HG03175 (cell line): ENCODE measurements at regions not wholly inside any gene's neighbourhood (a gene's known extent, or its start where the extent isn't known, plus 50 kb on each side); places are given as distances from the start of the nearest gene placed in this dataset.
A peak's percentile ranks its signal among the peaks of the same experiment; 100 is the strongest.

Experiments used
- ATAC-seq: cut with Tn5 transposase; IDR thresholded peaks from one replicate; pipeline ENCODE4 v1.9.1; 2021; ENCODE audit warnings: mild to moderate bottlenecking, moderate library complexity; ENCODE audit not compliant: unreplicated experiment

- ATAC-seq: no peak
These were observed 652.5 kb downstream of the KCNJ3 start for GRCh38 chr2:155350783-155351580.

GRCh38 chr2:155332016-155332415 is 633.5 kb downstream of the KCNJ3 start:
- ATAC-seq: no peak

- ATAC-seq: no peak
These were observed 621.7 kb downstream of the KCNJ3 start for GRCh38 chr2:155320236-155320635.

DNA sequence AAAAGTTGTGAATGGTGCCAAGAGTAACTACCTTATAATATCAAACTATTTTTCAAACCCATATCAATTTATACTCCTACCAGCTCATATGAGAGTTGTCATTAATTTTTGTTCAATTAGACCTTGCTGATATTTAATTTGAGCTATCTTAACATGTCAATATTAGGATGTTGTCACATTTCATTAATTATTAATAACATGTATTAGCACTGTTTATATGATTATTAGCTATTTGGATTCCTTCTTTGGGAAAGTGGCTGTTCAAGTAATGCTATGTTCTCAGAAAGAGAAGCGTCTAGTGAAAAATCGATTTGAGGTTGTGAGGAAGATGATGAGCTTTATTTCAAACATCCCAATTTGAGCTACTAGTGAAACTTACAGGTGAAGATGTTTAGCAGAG is 620.2 kb downstream of the KCNJ3 start:
- ATAC-seq: no peak

DNA sequence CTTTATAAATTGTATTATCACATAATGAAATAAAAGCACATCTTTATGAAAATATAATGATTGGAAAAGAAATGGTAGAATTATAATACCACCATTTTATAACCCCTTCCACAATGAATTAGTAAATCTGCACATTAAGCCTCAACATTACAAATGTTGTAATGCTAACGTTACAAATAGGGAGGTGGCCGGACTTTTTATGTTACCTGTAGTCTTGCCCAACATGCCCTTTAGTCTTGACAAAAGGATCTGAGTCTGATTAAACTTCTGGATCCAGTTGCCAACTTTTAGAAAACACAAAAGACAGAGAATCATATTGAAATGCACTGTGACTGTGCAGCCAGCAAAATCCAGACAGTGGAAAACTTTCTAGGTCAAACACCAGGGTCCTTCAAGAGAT is 617.3 kb downstream of the KCNJ3 start:
- ATAC-seq: no peak

- peak; percentile 48 for ATAC-seq
These were observed 612.1 kb downstream of the KCNJ3 start for GRCh38 chr2:155310589-155310988.

DNA sequence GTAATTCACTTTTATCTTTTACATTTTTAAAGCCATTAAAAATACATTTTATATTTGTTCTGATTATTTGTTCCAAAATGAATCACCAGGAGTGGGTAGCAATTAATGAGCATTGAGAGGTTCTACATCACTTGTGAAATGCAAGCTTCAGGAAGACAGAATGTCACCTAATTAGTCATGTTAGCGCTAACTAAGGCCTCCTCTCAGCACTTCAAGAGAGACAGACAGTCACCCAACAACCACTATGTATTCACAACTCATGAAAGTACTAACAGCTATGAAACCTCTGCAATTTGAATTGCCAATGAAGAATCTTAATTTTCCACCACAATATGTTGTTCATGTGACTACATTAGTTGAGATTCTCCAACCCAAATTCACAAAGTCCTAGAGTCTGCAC is 611.0 kb downstream of the KCNJ3 start:
- ATAC-seq: no peak

DNA sequence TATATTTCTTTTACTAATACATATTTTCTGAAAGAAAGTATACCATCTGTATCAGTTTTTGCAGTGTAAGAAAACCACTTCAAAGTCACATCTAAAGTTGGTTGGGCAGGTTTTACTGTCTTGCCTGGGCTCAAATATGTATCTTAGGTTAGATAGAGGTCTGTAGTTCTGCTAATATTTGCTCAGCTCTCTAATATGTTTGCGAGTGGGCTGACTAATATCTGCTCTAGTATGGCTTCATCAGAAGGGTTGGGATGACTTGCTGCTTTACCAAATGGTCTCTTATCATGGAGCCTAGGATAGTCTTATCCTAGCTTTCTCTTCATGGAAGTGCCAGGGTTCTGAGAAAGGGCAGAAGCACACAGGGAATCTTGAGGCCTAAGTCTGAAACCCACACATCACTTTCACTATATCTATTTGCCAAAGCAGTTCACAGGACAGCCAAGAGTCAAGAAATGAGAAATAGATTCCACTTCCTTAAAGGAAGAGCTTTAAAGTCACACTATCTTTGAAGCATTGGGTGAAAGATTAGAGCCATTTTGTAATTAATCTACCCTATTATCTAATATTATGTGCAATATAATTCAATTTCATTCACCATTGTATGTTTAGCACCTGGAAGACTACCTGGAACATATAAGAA is 610.0 kb downstream of the KCNJ3 start:
- no peak for ATAC-seq

DNA sequence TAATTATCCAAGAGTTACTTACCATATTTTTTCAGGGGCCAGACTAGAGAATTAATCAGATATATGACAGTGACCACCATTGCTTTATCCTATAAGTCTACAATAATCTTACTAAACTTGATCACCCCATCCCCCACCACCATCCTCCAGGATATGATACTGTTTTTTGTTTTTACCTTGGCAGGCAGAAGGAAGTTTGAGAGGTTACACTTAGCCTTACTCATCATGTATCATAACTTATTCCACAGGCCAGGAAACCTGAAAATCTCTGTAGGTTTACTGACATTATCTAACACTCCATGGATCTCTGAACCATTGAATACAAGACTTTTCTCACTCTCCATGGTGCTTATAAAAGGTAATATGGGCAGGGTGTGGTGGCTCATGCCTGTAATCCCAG is 602.7 kb downstream of the KCNJ3 start:
- no peak for ATAC-seq

GRCh38 chr2:155298001-155298400 is 599.5 kb downstream of the KCNJ3 start:
- no peak for ATAC-seq

DNA sequence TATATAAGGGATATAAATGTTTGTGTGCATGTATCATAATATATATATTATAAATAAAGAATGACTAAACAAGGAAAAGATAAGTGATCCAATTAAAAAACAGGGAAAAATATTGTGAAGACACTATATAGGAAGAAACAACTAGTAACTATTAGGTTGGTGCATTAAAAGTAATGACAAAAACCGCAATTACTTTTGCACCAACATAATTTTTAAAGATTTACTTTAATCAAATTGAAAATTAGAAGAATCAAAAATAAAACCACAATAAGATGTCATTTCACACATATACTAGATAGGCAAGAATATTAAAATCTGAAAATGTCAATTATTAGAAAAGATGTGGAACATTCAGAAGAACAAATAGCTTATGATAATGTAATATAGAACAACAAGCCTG is 595.9 kb downstream of the KCNJ3 start:
- ATAC-seq: no peak

- no peak for ATAC-seq
These were observed 583.4 kb downstream of the KCNJ3 start for GRCh38 chr2:155281907-155282306.

DNA sequence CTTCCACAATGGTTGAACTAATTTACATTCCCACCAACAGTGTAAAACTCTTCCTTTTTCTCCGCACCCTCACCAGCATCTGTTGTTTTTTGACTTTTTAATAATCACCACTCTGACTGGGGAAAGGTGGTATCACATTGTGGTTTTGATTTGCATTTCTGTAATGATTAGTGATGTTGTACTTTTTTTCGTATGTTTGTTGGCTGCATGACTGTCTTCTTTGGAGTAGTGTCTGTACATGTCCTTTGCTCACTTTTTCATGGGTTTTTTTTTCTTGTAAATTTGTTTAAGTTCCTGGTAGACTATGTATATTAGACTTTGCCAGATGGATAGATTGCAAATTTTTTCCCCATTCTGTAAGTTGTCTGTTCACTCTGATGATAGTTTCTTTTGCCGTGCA is 574.8 kb downstream of the KCNJ3 start:
- peak; percentile 43 for ATAC-seq

GRCh38 chr2:155266583-155266982 is 568.1 kb downstream of the KCNJ3 start:
- no peak for ATAC-seq

DNA sequence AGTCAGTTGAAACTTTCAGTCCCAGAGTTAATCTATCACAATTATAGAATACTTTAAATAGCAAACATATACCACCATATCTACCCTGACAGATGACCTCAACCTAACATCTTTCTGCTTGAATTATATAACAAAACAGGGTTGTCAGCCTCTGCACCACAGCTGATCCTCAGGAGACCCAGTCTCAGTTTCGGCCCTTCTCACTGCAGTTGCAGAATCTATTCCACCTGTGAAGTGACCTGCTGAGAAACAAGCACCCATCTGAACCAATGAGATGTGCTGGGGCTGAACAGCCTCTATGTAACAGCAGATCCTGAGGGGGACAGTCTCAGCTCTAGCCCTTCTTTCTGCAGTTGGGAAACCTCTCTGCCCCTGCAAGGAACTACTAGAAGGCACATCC is 567.6 kb downstream of the KCNJ3 start:
- ATAC-seq: no peak

- no peak for ATAC-seq
These were observed 558.3 kb downstream of the KCNJ3 start for GRCh38 chr2:155256803-155257202.

DNA sequence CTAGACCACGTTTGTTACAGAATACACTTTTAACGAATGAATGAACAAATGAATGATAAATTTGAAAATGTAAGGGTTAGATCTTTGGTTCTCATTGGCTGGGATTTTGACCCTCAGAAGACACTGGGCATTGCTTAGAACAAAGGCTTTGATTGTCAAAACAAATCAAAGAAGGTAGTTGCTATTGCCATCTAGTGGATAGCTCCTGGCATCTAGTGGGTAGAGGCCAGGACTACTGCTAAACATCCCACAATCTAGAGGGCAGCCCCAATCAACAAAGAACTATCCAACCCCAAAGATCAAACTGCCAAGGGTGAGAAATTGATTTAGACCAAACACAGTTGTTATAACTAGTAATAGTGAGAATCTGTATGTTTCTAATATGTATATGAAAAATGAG is 552.3 kb downstream of the KCNJ3 start:
- ATAC-seq: peak; percentile 91

- no peak for ATAC-seq
These were observed 541.7 kb downstream of the KCNJ3 start for GRCh38 chr2:155240176-155240575.

GRCh38 chr2:155235710-155236109 is 537.2 kb downstream of the KCNJ3 start:
- no peak for ATAC-seq

- peak; percentile 62 for ATAC-seq
These were observed 525.4 kb downstream of the KCNJ3 start for GRCh38 chr2:155223781-155224406.

DNA sequence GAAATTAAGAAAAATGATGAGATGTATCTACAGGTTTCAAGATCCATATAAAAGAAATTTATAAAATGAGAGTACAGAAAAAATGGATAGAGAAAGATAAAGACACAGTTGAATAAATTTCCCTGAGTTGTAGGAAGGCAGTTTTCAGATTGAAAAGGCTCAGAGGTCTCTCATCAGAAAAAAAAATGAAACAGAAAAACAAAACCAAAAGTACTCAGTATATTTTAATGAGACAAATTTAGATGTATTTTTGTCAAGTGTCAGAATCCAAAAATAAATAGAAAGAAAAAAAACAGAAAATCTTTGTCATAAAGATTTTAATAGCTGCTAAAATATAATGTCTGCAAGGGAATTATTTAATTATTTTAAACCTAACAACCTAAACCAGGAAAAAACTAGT is 520.5 kb downstream of the KCNJ3 start:
- ATAC-seq: peak; percentile 42

DNA sequence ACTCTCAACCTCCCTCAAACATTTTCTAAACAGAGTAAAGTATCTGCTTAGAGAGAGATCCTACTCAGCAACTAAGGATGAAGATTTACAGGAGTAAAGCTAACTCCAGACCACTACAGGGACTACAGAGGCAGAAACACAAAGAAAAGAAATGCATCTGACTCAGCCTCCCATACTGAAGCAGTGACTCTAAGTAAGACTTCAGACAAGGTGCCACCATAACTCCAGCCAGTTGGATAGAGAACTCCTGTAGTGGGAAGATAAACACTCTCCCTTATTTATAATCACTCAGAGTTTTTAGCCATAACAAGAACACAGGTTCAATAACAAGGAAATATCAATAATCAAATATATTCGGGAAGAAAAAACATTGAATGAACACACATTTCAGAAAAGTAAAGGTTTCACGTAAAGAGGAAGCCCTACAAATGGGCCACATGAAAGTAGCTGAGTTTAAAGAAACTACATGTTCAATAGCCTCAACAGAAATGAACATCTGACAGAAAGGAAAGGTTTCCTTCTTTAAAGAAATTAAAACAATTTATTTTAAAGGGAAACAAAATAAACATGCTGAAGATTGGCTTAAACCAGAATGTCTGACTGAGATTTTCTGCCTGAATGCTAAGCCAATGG is 519.9 kb downstream of the KCNJ3 start:
- peak; percentile 38 for ATAC-seq
